ENCODE measurements at regions not wholly inside any gene's neighbourhood (a gene's known extent, or its start where the extent isn't known, plus 50 kb on each side); places are given as distances from the start of the nearest gene placed in this dataset.
A peak's percentile ranks its signal among the peaks of the same experiment; 100 is the strongest.
"Not testable (repeated sequence)": the region's sequence is repeated elsewhere in the genome, so short reads cannot be mapped to it uniquely, and the experiment has no call there.

GRCh38 chr10:124158592-124158991 lies 65.2 kb upstream of the CHST15 start:
- Mint-ChIP-seq H3K27me3 (peaks cover 8% of the 10 kb centered on the region), H3K4me1 (peaks cover 4% of the 10 kb centered on the region), H3K4me3 (no peak overlapping the region), H3K9me3 (no peaks in the 10 kb centered on the region), H3K27ac (no peak overlapping the region), H3K36me3 (no peaks in the 10 kb centered on the region)
- ATAC-seq (ENCODE audit: low read depth): no peak
- no peak for DNase-seq (ENCODE audit: low spot score in 2 of 2)

DNA sequence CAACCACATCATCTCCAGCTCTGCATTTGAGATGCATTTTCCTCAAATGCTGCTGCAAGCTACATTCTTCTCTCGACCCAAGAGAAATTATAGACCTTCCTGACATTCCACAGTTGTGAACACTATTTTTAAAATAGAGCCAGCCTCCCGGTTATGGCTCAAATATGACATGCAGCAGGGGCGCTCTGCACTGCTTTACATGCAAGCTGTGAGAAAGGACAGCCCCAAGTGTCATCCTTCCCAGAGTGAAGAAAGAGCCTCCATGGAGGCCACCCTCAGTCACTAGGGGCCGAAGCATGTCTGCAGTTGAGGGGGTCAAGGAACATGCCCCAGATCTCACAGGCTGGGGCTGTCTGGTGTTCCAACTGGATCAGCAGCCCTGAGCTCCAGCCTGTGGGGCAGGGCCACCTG lies 63.9 kb upstream of the CHST15 start:
- no peak overlapping the region for H3K27ac Mint-ChIP-seq
- H3K9me3 Mint-ChIP-seq: no peaks in the 10 kb centered on the region
- H3K27me3 Mint-ChIP-seq: peaks cover 7% of the 10 kb centered on the region
- no peak for ATAC-seq (ENCODE audit: low read depth)
- no peak for DNase-seq (ENCODE audit: low spot score in 2 of 2)
- no peak overlapping the region for H3K4me3 Mint-ChIP-seq
- H3K4me1 Mint-ChIP-seq: peaks cover 4% of the 10 kb centered on the region
- H3K36me3 Mint-ChIP-seq: no peaks in the 10 kb centered on the region

- no peaks in the 10 kb centered on the region for H3K36me3 Mint-ChIP-seq
- ATAC-seq (ENCODE audit: low read depth): peak; percentile 32
Observed at GRCh38 chr10:124156524-124157260, 63.3 kb upstream of the CHST15 start.

GRCh38 chr10:124155781-124156435 lies 62.5 kb upstream of the CHST15 start:
- H3K4me1 Mint-ChIP-seq: peaks cover 7% of the 10 kb centered on the region
- H3K27ac Mint-ChIP-seq: no peak overlapping the region
- no peaks in the 10 kb centered on the region for H3K36me3 Mint-ChIP-seq
- H3K9me3 Mint-ChIP-seq: no peaks in the 10 kb centered on the region
- H3K27me3 Mint-ChIP-seq: no peaks in the 10 kb centered on the region
- no peak overlapping the region for H3K4me3 Mint-ChIP-seq
- no peak for ATAC-seq (ENCODE audit: low read depth)
- DNase-seq (ENCODE audit: low spot score in 2 of 2): no peak

More at GRCh38 chr10:124156524-124157260, 63.3 kb upstream of the CHST15 start:
- Mint-ChIP-seq H3K4me1 (peaks cover 4% of the 10 kb centered on the region), H3K4me3 (no peak overlapping the region), H3K27me3 (peaks cover 2% of the 10 kb centered on the region), H3K27ac (no peak overlapping the region), H3K9me3 (no peaks in the 10 kb centered on the region)
- peak in 1 of 2 donors; percentile 14 for DNase-seq (ENCODE audit: low spot score in 2 of 2)

DNA sequence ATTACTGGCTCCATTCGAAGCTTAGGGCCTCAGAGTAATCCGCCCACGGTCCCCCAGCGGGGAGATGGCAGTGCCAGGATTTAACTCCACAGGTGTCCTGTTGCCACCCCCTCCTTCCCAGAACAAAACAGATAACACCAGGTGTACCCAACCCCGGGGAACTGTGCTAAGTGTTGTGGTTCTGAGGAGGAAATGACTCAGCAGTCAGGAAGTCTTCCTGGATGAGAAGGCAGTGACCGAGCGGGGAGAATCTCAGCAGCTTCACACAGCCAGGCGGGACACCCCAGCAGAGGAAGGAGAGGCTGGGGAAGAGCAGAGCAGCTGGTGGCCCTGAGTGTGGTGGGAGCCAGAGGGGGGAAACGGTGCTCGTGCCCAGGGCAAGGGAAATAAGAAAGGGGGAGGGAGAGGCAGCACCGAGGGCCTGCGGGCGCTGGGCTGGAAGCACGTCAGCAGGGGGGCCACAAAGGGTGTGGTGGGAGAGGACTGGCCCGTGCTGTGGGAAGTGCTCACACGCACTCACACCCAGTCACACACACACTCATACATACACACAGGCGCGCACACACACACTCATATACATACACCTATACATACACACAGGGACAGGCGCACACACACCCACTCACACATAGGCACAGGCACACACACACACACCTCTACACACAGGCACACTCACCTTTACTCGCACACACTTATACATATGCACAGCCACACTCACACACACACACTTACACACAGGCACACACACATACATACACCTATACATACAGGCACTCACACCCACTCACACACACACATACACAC lies 59.8 kb upstream of the CHST15 start:
- H3K36me3 Mint-ChIP-seq: no peaks in the 10 kb centered on the region
- H3K27ac Mint-ChIP-seq: no peak overlapping the region
- H3K9me3 Mint-ChIP-seq: no peaks in the 10 kb centered on the region
- H3K27me3 Mint-ChIP-seq: no peaks in the 10 kb centered on the region
- no peak overlapping the region for H3K4me3 Mint-ChIP-seq
- DNase-seq (ENCODE audit: low spot score in 2 of 2): peak; percentile 16 to 39
- peak; percentile 74 for ATAC-seq (ENCODE audit: low read depth)
- peaks cover 7% of the 10 kb centered on the region for H3K4me1 Mint-ChIP-seq

- peak; percentile 7 for ATAC-seq (ENCODE audit: low read depth)
- Mint-ChIP-seq H3K4me1 (peaks cover 7% of the 10 kb centered on the region), H3K36me3 (no peaks in the 10 kb centered on the region), H3K4me3 (peak overlapping the region; percentile 11), H3K27me3 (no peaks in the 10 kb centered on the region), H3K27ac (no peak overlapping the region), H3K9me3 (no peaks in the 10 kb centered on the region)
- no peak for DNase-seq (ENCODE audit: low spot score in 2 of 2)
Observed at GRCh38 chr10:124152139-124153022, 59.0 kb upstream of the CHST15 start.

DNA sequence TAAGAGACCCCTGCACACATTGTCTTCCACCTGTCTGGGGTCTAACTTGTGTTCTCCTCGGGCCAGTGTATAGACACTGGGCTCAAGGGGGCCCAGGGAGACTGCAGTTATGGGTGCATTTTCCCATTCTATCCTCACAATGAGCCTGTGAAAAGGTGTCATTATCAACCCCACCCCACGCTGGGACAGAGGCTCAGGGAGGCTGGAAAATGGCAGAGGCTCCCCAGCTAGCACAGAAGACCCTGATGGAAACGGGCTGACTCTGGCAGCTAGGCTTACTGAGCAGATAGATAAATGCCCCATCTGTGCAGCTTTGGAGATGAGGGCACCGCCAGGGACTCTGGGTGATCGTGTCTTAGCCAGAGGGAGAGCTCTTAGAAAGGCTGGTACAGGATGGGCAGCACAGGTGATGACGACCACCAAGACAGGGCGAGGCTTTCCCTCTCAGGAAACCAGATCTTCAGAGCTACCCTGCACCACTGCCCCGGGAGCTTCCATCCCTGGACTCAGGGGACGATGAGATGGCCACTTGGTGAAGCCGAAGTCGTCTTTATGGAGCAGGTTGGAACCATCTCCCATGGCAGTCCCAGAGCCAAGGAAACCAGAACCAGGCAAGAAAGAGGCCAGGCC lies 58.2 kb upstream of the CHST15 start:
- DNase-seq (ENCODE audit: low spot score in 2 of 2) (no peak), ATAC-seq (ENCODE audit: low read depth) (no peak)
- H3K36me3 Mint-ChIP-seq: no peaks in the 10 kb centered on the region
- no peaks in the 10 kb centered on the region for H3K27me3 Mint-ChIP-seq
- H3K27ac Mint-ChIP-seq: peak overlapping the region; percentile 43
- no peaks in the 10 kb centered on the region for H3K9me3 Mint-ChIP-seq
- H3K4me3 Mint-ChIP-seq: no peak overlapping the region
- H3K4me1 Mint-ChIP-seq: peaks cover 7% of the 10 kb centered on the region

GRCh38 chr10:124150807-124151417 lies 57.5 kb upstream of the CHST15 start:
- DNase-seq (ENCODE audit: low spot score in 2 of 2) (no peak), ATAC-seq (ENCODE audit: low read depth) (no peak)
- H3K27me3 Mint-ChIP-seq: no peaks in the 10 kb centered on the region
- peaks cover 7% of the 10 kb centered on the region for H3K4me1 Mint-ChIP-seq
- peak overlapping the region; percentile 43 for H3K27ac Mint-ChIP-seq
- no peak overlapping the region for H3K4me3 Mint-ChIP-seq
- H3K9me3 Mint-ChIP-seq: no peaks in the 10 kb centered on the region
- H3K36me3 Mint-ChIP-seq: no peaks in the 10 kb centered on the region

DNA sequence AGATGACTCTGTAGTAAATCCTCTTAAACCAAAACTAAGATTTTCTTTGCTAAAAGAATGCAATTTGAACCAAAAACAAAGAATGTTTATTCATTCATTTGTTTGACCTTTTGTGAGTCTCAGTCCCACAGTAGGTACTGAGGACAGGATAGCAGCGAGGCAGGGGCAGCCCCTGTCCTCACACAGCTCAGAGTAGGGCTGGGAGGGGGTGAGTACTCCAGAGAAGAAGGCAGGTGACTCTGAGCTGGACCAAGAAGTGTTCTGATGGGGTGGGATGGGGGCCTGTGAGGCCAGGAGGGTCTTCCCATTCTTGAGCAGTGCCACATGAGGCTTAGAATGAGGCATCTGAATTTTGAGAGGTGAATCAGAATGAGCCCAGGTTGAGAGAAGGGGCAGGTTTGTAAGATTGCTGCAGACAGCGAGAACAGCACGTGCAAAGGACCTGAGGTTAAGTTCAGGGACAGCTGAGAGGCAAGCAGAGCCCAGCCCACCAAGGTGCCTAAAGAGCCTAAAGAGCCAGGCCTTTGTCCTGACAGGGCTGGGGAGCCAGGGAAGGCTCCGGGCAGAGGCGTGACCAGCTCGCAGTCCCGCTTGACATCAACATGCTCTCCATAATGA lies 56.9 kb upstream of the CHST15 start:
- Mint-ChIP-seq H3K27ac (peak overlapping the region; percentile 33), H3K9me3 (no peaks in the 10 kb centered on the region), H3K36me3 (no peaks in the 10 kb centered on the region), H3K4me1 (peaks cover 3% of the 10 kb centered on the region), H3K27me3 (no peaks in the 10 kb centered on the region), H3K4me3 (no peak overlapping the region)
- ATAC-seq (ENCODE audit: low read depth) (no peak), DNase-seq (ENCODE audit: low spot score in 2 of 2) (no peak)

- Mint-ChIP-seq H3K36me3 (no peaks in the 10 kb centered on the region), H3K27me3 (no peaks in the 10 kb centered on the region), H3K9me3 (no peaks in the 10 kb centered on the region), H3K27ac (no peak overlapping the region), H3K4me3 (no peak overlapping the region), H3K4me1 (peaks cover 2% of the 10 kb centered on the region)
- DNase-seq (ENCODE audit: low spot score in 2 of 2): no peak
- ATAC-seq (ENCODE audit: low read depth): peak; percentile 47
Observed at GRCh38 chr10:124149189-124150042, 56.0 kb upstream of the CHST15 start.

- H3K4me1 Mint-ChIP-seq; H3K4me3 Mint-ChIP-seq; H3K36me3 Mint-ChIP-seq; H3K27me3 Mint-ChIP-seq; DNase-seq (ENCODE audit: low spot score in 2 of 2); H3K9me3 Mint-ChIP-seq; ATAC-seq (ENCODE audit: low read depth); H3K27ac Mint-ChIP-seq: not testable (repeated sequence)
Observed at GRCh38 chr10:124148509-124149188, 55.3 kb upstream of the CHST15 start.

Measured in memory B cell (primary cell).